HepG2 (cell line): ENCODE measurements at regions not wholly inside any gene's neighbourhood (a gene's known extent, or its start where the extent isn't known, plus 50 kb on each side); places are given as distances from the start of the nearest gene placed in this dataset.

Source experiments
- ATAC-seq: fragments of 200-7000 bp; cut with Tn5 transposase; 3 replicates; pipeline ENCODE4 v1.9.1; 2020; ENCODE audit warnings: mild to moderate bottlenecking, moderate library complexity
- BruUV-seq: library from RNA; stranded (reverse); fragments of 400-500 nt; replicated peaks from 2 replicates; lab custom pipeline; 2021; lab: Mats Ljungman, UMichigan
- CTCF ChIA-PET: fragments of 300-600 bp; formaldehyde crosslinking; extraction: SDS; loops from one replicate; lab custom pipeline; 2021; ENCODE audit warnings: low total read pairs, inconsistent platforms, low intra/inter-chr PET ratio; lab: Yijun Ruan, JAX
- POLR2A ChIA-PET: fragments of 350-600 bp; sonication (Branson Sonifier 250); formaldehyde crosslinking; loops from one replicate; lab custom pipeline; 2020; ENCODE audit warnings: antibody characterized with exemption, inconsistent platforms; lab: Yijun Ruan, JAX
- DNase-seq: peaks from one replicate; pipeline ENCODE4 v3.0.0-alpha.2; 2015; ENCODE audit warnings: low spot score
- FAIRE-seq: peaks from 3 replicates; lab custom pipeline; 2011; peaks lifted over from hg19 to GRCh38; lab: Jason Lieb, UNC
- H2AFZ ChIP-seq: one replicate; pipeline ENCODE4 v1.6.1; 2011; ENCODE audit warnings: low read length, inconsistent platforms
- H3K27ac ChIP-seq: fragments of 300-600 bp; 3 replicates; pipeline ENCODE4 v1.8.0; 2011; ENCODE audit warnings: mixed run types, mild to moderate bottlenecking, mixed read lengths, low read length, inconsistent platforms; ENCODE audit not compliant: insufficient read depth; ENCODE audit errors: extremely low read length
- H3K27me3 ChIP-seq, 2 experiments: fragments of 200-600 bp in 1 of 2; 2 replicates in 1 of 2; 3 replicates in 1 of 2; pipeline versions ENCODE4 v1.6.0 to v1.8.0; 2011; ENCODE audit warnings: low read length in 2 of 2, mild to moderate bottlenecking in 2 of 2, moderate library complexity in 2 of 2, inconsistent platforms in 1 of 2; ENCODE audit not compliant: insufficient read depth in 2 of 2, control insufficient read depth in 1 of 2
- H3K36me3 ChIP-seq, 2 experiments: fragments of 200-600 bp in 1 of 2; replicated peaks in 1 of 2; 2 replicates in 1 of 2; 3 replicates in 1 of 2; pipeline versions ENCODE4 v1.5.1 to v1.8.0; 2011; ENCODE audit warnings: low read length in 2 of 2, inconsistent platforms in 1 of 2; ENCODE audit not compliant: insufficient read depth in 2 of 2, control insufficient read depth in 1 of 2
- H3K4me1 ChIP-seq: 2 replicates; pipeline ENCODE4 v1.5.1; 2012; ENCODE audit warnings: low read length, inconsistent platforms; ENCODE audit not compliant: insufficient read depth
- H3K4me2 ChIP-seq: 2 replicates; pipeline ENCODE4 v1.6.0; 2011; ENCODE audit warnings: low read depth, low read length, inconsistent platforms
- H3K4me3 ChIP-seq, 3 experiments: fragments of 200-600 bp in 1 of 3; sonication (generic), shearing (Covaris generic) in 1 of 3; replicated peaks in 1 of 3; 2 replicates each; pipeline ENCODE4 v1.5.1; 2011 to 2016; ENCODE audit warnings: low read length in 3 of 3, inconsistent platforms in 2 of 3, low read depth in 2 of 3, mild to moderate bottlenecking in 2 of 3, control low read depth in 1 of 3, mixed read lengths in 1 of 3; ENCODE audit not compliant: insufficient read depth in 1 of 3
- H3K79me2 ChIP-seq: one replicate; pipeline ENCODE4 v1.6.1; 2011; ENCODE audit warnings: low read length, inconsistent platforms; ENCODE audit not compliant: insufficient read depth
- H3K9ac ChIP-seq: 2 replicates; pipeline ENCODE4 v1.6.0; 2011; ENCODE audit warnings: mild to moderate bottlenecking, low read depth, low read length, inconsistent platforms; ENCODE audit not compliant: insufficient read depth
- H3K9me3 ChIP-seq: 2 replicates; pipeline ENCODE4 v1.5.1; 2012; ENCODE audit warnings: mild to moderate bottlenecking, low read length
- H4K20me1 ChIP-seq: 2 replicates; pipeline ENCODE4 v1.6.0; 2011; ENCODE audit warnings: inconsistent platforms, mild to moderate bottlenecking, low read length, moderate library complexity; ENCODE audit not compliant: insufficient read depth
- FLYWCH1 ChIP-seq: sonication (generic); formaldehyde crosslinking; IDR thresholded peaks from 2 replicates; pipeline ENCODE4 v1.8.1; 2023; ENCODE audit warnings: mild to moderate bottlenecking, missing genetic modification reagents
- FOXP4 ChIP-seq: sonication (generic); formaldehyde crosslinking; IDR thresholded peaks from 2 replicates; pipeline ENCODE4 v1.4.0; 2020; ENCODE audit warnings: missing genetic modification reagents
- JUNB ChIP-seq: sonication (generic); formaldehyde crosslinking; IDR thresholded peaks from 2 replicates; pipeline ENCODE4 v1.8.0; 2022; ENCODE audit warnings: missing genetic modification reagents, mild to moderate bottlenecking, borderline replicate concordance
- MNT ChIP-seq: fragments of 450-650 bp; IDR thresholded peaks from 2 replicates; pipeline ENCODE4 v1.6.1; 2016
- NR2F2 ChIP-seq: IDR thresholded peaks from 2 replicates; pipeline ENCODE4 v1.6.1; 2012; ENCODE audit warnings: low read depth, inconsistent platforms, borderline replicate concordance
- RAD21 ChIP-seq: fragments of 450-650 bp; formaldehyde crosslinking; IDR thresholded peaks from 2 replicates; pipeline ENCODE4 v1.5.0; 2020; ENCODE audit warnings: mild to moderate bottlenecking
- SAFB2 ChIP-seq: sonication (generic); formaldehyde crosslinking; IDR thresholded peaks from 2 replicates; pipeline ENCODE4 v1.5.1; 2020; ENCODE audit warnings: missing genetic modification reagents, low read depth, mild to moderate bottlenecking, borderline replicate concordance
- SMYD3 ChIP-seq: sonication (generic); formaldehyde crosslinking; IDR thresholded peaks from 2 replicates; pipeline ENCODE4 v1.8.1; 2023; ENCODE audit warnings: mild to moderate bottlenecking, missing genetic modification reagents
- SRF ChIP-seq: IDR thresholded peaks from 2 replicates; pipeline ENCODE4 v1.6.1; 2011; ENCODE audit warnings: mild to moderate bottlenecking, low read depth, low read length, moderate library complexity
- SYNCRIP ChIP-seq: fragments of 200-400 bp; formaldehyde crosslinking; IDR thresholded peaks from 2 replicates; pipeline ENCODE4 v1.6.1; 2018; ENCODE audit warnings: mild to moderate bottlenecking, low read depth, low read length; ENCODE audit not compliant: insufficient read depth
- TSC22D2 ChIP-seq: sonication (generic); formaldehyde crosslinking; IDR thresholded peaks from 2 replicates; pipeline ENCODE4 v1.5.1; 2020; ENCODE audit warnings: missing genetic modification reagents, mild to moderate bottlenecking, borderline replicate concordance
- ZEB1 ChIP-seq: IDR thresholded peaks from 2 replicates; pipeline ENCODE4 v1.6.1; 2012; ENCODE audit warnings: mild to moderate bottlenecking, low read depth, inconsistent platforms; ENCODE audit not compliant: insufficient replicate concordance
- ZNF383 ChIP-seq: sonication (generic); formaldehyde crosslinking; IDR thresholded peaks from 2 replicates; pipeline ENCODE4 v1.4.0; 2020; ENCODE audit warnings: missing genetic modification reagents, mild to moderate bottlenecking, borderline replicate concordance
- ZNF44 ChIP-seq: sonication (generic); formaldehyde crosslinking; IDR thresholded peaks from 2 replicates; pipeline ENCODE4 v1.5.1; 2020; ENCODE audit warnings: mild to moderate bottlenecking, missing genetic modification reagents
- ZNF451 ChIP-seq: sonication (generic); formaldehyde crosslinking; IDR thresholded peaks from 2 replicates; pipeline ENCODE4 v1.5.0; 2020; ENCODE audit warnings: mild to moderate bottlenecking, missing genetic modification reagents
- ZNF570 ChIP-seq: sonication (generic); formaldehyde crosslinking; IDR thresholded peaks from 2 replicates; pipeline ENCODE4 v1.4.0; 2020; ENCODE audit warnings: mild to moderate bottlenecking, missing genetic modification reagents, borderline replicate concordance
- ZNF83 ChIP-seq: sonication (generic); formaldehyde crosslinking; IDR thresholded peaks from 2 replicates; pipeline ENCODE4 v1.4.0; 2020; ENCODE audit warnings: missing genetic modification reagents, mild to moderate bottlenecking, borderline replicate concordance
- WGBS: methylation state at CpG from one replicate; pipeline ENCODE4 v1.1.6; 2017; ENCODE audit warnings: low lambda C conversion rate; 5-methylcytosine and 5-hydroxymethylcytosine counted together
- in situ Hi-C: cut with HindIII; loops from 2 replicates; pipeline ENCODE4 v1.10.0; 2017; ENCODE audit warnings: low pct_unique_long_range_greater_than_20kb; ENCODE audit not compliant: extremely low pct_ligation_motif_present
- intact Hi-C: fragments of 100-400 bp; cut with micrococcal nuclease; formaldehyde crosslinking; loops from one replicate; pipeline ENCODE4 v1.10.0; 2022; ENCODE audit not compliant: unreplicated experiment
- TF ChIP-seq, protein P1 (sequence below): sonication (generic); formaldehyde crosslinking; IDR thresholded peaks from 2 replicates; pipeline ENCODE4 v1.5.0; 2020; ENCODE audit warnings: mild to moderate bottlenecking, missing genetic modification reagents, moderate library complexity
- TF ChIP-seq, protein P2 (sequence below): IDR thresholded peaks from 2 replicates; pipeline ENCODE4 v1.6.1; 2016; ENCODE audit warnings: missing genetic modification reagents, missing compliant biosample characterization

GRCh38 chr12:92570056-92570753, 132.6 kb upstream of the PLEKHG7 start (continued):
- 0 out of 2 replicates have a peak, but pooled peaks have one; percentile 33 for TF ChIP-seq MNT
- TF ChIP-seq SRF: no peak
- no peak for TF ChIP-seq SMYD3 (CRISPR knock-in tag)
- TF ChIP-seq, protein P1, sequence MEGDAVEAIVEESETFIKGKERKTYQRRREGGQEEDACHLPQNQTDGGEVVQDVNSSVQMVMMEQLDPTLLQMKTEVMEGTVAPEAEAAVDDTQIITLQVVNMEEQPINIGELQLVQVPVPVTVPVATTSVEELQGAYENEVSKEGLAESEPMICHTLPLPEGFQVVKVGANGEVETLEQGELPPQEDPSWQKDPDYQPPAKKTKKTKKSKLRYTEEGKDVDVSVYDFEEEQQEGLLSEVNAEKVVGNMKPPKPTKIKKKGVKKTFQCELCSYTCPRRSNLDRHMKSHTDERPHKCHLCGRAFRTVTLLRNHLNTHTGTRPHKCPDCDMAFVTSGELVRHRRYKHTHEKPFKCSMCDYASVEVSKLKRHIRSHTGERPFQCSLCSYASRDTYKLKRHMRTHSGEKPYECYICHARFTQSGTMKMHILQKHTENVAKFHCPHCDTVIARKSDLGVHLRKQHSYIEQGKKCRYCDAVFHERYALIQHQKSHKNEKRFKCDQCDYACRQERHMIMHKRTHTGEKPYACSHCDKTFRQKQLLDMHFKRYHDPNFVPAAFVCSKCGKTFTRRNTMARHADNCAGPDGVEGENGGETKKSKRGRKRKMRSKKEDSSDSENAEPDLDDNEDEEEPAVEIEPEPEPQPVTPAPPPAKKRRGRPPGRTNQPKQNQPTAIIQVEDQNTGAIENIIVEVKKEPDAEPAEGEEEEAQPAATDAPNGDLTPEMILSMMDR: peak; percentile 79
- TF ChIP-seq RAD21 (CRISPR knock-in tag): peak; percentile 64
- no peak for TF ChIP-seq NR2F2

- CTCF ChIA-PET: interaction anchor here (2.0 kb wide), 1 partner anchor 757 kb away, joined by 21 read pairs; no protein-coding TSS in a partner anchor
- TF ChIP-seq ZNF570 (CRISPR knock-in tag) (no peak), FLYWCH1 (CRISPR knock-in tag) (no peak), ZNF383 (CRISPR knock-in tag) (no peak), ZNF451 (no peak), SAFB2 (CRISPR knock-in tag) (no peak), FOXP4 (CRISPR knock-in tag) (no peak), TSC22D2 (CRISPR knock-in tag) (no peak), JUNB (CRISPR knock-in tag) (no peak), ZEB1 (no peak), ZNF83 (CRISPR knock-in tag) (no peak), SYNCRIP (no peak), ZNF44 (CRISPR knock-in tag) (no peak)
- TF ChIP-seq, protein P2, sequence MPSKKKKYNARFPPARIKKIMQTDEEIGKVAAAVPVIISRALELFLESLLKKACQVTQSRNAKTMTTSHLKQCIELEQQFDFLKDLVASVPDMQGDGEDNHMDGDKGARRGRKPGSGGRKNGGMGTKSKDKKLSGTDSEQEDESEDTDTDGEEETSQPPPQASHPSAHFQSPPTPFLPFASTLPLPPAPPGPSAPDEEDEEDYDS: no peak
- Histone ChIP-seq H3K4me3 (no peak overlapping the region), H3K79me2 (no peaks in the 10 kb centered on the region), H3K27me3 (no peaks in the 10 kb centered on the region), H3K9me3 (no peaks in the 10 kb centered on the region), H3K36me3 (no peaks in the 10 kb centered on the region), H3K4me1 (no peaks in the 10 kb centered on the region), H4K20me1 (no peaks in the 10 kb centered on the region), H3K4me2 (no peak overlapping the region), H3K9ac (no peak overlapping the region), H3K27ac (no peak overlapping the region), H2AFZ (no peak overlapping the region)
- intact Hi-C loops (no loop called here), in situ Hi-C loops (no loop called here)
- no peak for FAIRE-seq
- no TSS peak for BruUV-seq
- no peak for DNase-seq
- WGBS: 24% methylated on average over 2 of the region's 2 CpGs
- ATAC-seq: no peak
- POLR2A ChIA-PET: no interaction called here
Observed at GRCh38 chr12:92568691-92569090, 134.1 kb upstream of the PLEKHG7 start.
